ENCODE measurements at regions not wholly inside any gene's neighbourhood (a gene's known extent, or its start where the extent isn't known, plus 50 kb on each side); places are given as distances from the start of the nearest gene placed in this dataset.

DNA sequence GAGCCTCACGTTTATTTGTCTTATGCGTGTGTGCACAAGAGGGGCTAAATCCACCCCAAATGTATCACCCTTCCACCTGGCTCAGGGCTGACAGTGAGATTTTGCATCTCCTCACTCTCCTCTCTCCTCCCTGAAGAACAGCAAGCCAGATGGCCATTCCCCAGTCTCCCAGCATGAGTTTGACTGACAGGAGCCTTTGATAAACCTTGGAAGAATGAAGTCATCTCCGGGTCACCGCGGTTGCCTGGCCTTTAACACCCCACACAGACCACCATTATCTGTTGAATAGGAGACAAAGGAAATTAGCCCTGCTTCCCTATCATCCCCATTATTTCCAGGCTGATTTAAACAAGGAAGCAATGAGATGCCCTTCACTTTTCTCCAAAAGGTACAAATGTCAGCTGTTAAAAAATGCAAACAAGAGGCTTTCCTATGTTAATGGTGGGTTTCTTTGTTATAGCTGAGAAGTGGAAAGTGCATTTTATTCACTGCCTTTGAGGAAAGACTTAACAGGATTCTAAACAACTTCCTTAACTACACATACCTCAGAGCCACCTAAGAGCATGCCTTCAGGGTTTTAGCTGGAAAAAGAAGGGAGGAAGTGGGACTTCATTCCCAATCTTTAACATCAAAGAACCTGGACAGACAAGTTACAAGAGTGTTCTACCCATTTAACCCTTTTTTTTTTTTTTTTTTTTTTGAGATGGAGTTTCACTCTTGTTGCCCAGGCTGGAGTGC is 524.8 kb upstream of the ID4 start:
- TF ChIP-seq, protein P1, sequence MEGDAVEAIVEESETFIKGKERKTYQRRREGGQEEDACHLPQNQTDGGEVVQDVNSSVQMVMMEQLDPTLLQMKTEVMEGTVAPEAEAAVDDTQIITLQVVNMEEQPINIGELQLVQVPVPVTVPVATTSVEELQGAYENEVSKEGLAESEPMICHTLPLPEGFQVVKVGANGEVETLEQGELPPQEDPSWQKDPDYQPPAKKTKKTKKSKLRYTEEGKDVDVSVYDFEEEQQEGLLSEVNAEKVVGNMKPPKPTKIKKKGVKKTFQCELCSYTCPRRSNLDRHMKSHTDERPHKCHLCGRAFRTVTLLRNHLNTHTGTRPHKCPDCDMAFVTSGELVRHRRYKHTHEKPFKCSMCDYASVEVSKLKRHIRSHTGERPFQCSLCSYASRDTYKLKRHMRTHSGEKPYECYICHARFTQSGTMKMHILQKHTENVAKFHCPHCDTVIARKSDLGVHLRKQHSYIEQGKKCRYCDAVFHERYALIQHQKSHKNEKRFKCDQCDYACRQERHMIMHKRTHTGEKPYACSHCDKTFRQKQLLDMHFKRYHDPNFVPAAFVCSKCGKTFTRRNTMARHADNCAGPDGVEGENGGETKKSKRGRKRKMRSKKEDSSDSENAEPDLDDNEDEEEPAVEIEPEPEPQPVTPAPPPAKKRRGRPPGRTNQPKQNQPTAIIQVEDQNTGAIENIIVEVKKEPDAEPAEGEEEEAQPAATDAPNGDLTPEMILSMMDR (IDR thresholded peaks at IDR 0.05; ENCODE audit: low read length) = no peak
- no peak for TF ChIP-seq EZH2 (IDR thresholded peaks at IDR 0.05; ENCODE audit: borderline replicate concordance, low read length)

Data from OCI-LY1 (cell line).